Epithelial cell of prostate (primary cell): ENCODE measurements at regions not wholly inside any gene's neighbourhood (a gene's known extent, or its start where the extent isn't known, plus 50 kb on each side); places are given as distances from the start of the nearest gene placed in this dataset.

Experiments
- DNase-seq: peaks from one replicate; pipeline ENCODE4 v3.0.0-alpha.2; 2011; ENCODE audit warnings: low read depth, low spot score
- H3K27ac ChIP-seq: fragments of 450-650 bp; 2 replicates; pipeline ENCODE4 v1.5.1; 2017; ENCODE audit warnings: mild to moderate bottlenecking

- no peak for DNase-seq
- H3K27ac ChIP-seq = no peak overlapping the region
Observed at GRCh38 chr7:37504801-37505200, 56.1 kb upstream of the ELMO1 start.

DNA sequence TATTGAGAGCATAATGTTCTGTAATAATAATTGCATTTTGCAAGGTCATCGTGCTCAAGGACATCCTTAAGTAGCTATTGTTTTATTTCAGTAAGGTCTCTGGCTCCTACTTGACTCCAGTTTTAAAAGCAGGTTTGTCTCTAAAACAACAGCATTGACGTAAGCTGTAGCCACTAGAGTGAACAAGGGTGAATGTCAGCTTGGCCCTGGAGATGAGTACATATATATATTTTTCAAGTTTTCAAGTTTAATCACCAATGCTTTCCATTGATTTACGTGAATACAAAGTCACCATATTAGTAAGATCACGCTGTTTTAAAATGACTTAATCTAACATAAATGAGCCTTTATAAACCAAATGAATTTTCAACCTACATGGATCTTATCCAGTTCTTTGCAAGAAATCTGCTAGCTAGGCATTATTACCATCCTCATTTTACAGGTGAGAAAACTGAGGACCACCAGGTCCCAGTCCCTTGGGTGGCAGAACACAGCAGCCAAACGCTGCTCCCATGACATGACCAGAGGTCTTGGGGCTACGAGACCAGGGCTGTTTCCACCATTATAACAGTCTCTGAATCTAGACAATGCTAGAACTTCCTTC, 57.2 kb upstream of the ELMO1 start:
- H3K27ac ChIP-seq = no peak overlapping the region
- no peak for DNase-seq

DNA sequence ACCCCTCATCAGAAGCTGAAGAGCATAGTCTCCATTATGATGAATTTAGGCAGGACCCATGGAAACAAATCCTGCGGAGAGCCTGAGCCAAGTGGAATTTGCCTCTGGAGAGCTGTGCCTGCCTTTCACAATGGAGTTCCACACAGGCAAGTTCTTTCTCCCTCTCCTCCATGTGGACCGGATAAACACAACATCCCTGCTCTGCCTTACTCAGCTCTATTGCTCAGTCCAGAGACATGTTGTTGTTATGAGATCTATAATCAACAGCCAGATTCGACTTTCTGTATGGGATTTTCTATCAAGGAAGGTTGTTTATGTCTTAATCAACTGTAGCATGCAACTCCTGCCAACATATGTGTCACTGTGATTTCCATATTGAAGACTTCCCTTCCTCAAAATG, 59.5 kb upstream of the ELMO1 start:
- DNase-seq = no peak
- no peak overlapping the region for H3K27ac ChIP-seq

DNA sequence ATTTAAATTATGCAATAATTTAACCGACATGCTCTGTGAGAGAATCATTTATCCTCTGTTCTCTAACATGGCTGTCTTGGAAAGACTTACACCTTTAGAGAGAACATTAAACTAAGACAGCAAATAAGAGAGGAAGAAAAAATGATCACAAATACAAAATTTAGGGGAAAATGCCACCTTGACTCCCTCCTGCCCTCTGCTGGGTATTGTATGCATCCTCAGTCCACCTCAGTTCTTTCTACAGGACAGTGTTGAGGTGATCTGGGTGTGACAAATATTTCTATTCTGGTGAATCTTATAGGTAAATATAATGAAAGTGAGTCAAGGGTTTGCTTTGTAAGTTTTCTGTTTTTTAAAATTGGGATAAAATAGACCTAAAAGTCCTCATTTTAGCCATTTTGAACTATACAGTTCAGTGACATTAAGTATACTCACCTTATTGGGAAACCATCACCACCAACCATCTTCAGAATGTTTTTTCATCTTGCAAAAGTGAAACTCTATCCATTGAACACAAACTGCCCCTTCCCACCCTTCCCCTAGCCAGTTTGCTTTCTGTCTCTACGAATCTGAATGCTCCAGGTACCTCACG, 61.5 kb upstream of the ELMO1 start:
- H3K27ac ChIP-seq = no peak overlapping the region

DNA sequence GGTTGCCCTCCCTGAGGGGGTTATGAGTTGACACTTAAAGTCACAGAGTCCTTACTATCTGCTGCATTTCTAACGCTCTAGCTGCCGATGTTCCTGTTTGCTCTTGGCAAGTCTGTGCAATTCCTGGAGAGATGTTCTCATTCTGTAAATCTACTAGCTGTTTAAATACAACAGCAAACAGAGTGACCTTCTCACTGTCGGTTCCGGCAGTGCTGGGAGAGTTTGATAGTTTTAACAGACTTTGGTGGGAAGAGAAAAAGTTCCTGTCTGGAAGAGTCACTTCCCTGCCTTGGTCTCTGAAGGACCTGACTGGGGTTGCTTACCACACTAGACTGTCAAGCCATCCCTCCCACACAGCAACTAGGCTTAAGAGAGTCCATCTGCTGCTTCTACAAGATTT, 63.3 kb upstream of the ELMO1 start:
- no peak for DNase-seq
- no peak overlapping the region for H3K27ac ChIP-seq

More for the DNA sequence above, 61.5 kb upstream of the ELMO1 start:
- DNase-seq = no peak

GRCh38 chr7:37514497-37514896, 65.8 kb upstream of the ELMO1 start:
- no peak for DNase-seq
- no peak overlapping the region for H3K27ac ChIP-seq

- no peak for DNase-seq
- no peak overlapping the region for H3K27ac ChIP-seq
Observed at GRCh38 chr7:37516664-37517063, 68.0 kb upstream of the ELMO1 start.

GRCh38 chr7:37518266-37518665, 69.6 kb upstream of the ELMO1 start:
- no peak for DNase-seq
- no peak overlapping the region for H3K27ac ChIP-seq

GRCh38 chr7:37524056-37524455, 75.4 kb upstream of the ELMO1 start:
- H3K27ac ChIP-seq = peak overlapping the region; percentile 29
- DNase-seq = peak; percentile 8

GRCh38 chr7:37524797-37525196, 76.1 kb upstream of the ELMO1 start:
- no peak for DNase-seq
- H3K27ac ChIP-seq = no peak overlapping the region

- DNase-seq = no peak
- H3K27ac ChIP-seq = no peak overlapping the region
Observed at GRCh38 chr7:37526623-37527022, 78.0 kb upstream of the ELMO1 start.

GRCh38 chr7:37527109-37527508, 78.4 kb upstream of the ELMO1 start:
- DNase-seq = no peak
- no peak overlapping the region for H3K27ac ChIP-seq

GRCh38 chr7:37531225-37531624, 82.6 kb upstream of the ELMO1 start:
- DNase-seq = no peak
- no peak overlapping the region for H3K27ac ChIP-seq

DNA sequence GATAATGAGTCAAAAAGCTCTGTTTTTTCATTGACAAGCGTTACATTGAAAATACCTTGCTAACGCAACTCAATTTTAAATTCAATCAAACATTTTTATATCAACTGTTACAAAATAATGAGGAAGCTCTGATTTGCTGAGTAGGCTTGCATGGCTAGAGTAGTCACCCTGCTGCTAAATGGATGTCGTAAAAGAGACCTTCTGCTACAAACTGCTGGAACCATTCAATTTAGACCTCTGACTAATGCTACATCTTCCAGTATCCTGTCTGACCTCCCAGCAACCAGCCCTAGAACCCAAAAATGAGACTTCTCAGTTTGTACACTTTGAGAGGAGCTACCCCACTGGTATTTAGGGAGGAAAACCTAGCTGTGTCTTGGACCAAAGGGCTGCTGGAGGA, 84.0 kb upstream of the ELMO1 start:
- no peak overlapping the region for H3K27ac ChIP-seq
- DNase-seq = no peak

DNA sequence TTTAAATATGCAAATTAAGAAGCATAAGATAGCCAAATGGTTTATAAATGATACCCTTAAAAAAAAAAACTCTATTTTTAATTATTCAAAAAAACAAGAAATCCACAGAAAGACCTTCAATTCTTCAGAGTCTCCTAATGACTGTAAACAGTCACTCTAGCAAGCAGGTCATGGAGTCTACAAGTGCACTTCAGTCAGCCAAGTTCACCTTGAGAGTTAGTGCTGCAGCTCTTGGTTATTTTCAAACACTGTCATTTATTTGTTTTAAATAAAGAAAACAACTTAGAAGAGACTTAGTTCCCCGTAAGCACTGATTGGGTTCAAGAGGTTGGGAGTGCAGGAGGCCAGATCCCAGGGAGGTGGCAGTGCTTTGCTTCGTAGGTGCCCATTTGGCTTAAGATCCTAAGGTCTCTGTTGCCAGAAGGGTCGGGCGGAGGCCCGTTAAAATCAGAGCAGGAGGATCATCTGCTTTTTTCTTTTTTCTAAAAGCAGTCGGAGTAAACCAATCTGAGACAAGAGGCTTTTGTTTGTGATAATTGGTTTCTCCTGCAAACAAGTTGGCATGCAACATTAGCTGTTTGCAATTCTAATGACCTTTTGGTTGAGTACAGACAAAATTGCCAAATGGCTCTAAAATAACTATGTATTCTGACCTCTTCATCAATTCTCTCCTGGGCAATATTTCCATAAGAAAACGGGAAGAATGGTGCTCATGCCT, 86.4 kb upstream of the ELMO1 start:
- DNase-seq = no peak
- no peak overlapping the region for H3K27ac ChIP-seq

DNA sequence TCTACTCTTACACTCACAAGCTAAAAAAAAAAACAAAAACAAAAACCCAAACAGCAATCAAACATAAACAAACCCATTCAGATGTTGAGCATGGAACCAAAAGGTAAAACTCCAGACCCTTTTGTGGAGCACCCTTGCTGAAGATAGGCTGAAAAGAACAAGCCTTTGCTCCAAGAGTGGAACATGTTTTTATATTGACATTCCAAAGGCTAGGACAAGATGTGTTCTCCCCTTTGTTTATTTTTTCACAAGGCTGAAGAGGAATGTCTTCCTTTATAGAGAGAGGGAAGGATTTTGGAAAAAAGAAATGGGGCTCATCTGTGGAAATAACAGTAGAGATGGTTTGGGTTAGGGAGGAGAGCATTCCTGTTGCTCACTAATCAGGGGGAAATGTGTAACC, 87.2 kb upstream of the ELMO1 start:
- DNase-seq = no peak
- no peak overlapping the region for H3K27ac ChIP-seq

DNA sequence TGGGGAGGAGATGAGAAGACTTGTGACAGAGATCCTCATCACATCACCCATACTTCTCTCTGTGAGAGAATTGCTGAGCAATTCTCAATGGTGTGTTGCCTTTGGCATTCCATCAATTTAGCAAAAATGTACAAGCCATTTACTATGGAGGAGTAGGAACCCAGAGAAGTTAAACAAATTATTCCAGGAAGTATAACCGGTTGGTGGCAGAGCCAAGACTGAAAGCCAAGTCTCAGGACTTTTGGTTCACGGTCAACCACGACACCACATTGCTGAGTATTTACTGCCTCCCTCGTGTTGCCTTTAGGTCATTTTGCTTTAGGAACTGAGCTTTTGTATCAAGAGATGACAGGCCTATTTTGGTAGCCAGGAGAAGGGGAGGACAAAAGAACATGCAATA, 88.0 kb upstream of the ELMO1 start:
- DNase-seq = no peak
- H3K27ac ChIP-seq = no peak overlapping the region

DNA sequence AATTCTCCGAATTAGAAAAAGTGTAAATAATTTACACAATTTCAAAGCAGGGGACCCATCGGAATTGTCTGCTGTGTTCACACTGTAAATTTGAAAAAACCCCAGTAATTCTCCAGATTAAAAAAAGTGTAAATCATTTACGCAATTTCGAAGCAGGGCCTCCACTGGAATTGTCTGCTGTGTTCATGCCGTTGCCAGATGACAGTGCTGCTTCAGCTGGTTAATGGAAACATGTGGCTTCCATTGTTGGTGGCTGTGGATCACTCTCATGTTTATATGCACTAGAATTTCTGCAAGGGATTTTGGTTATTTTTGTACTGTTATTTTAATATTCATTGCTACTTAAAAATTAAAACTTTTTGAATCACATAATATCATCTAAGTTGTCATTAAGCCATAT, 88.8 kb upstream of the ELMO1 start:
- no peak overlapping the region for H3K27ac ChIP-seq
- no peak for DNase-seq

DNA sequence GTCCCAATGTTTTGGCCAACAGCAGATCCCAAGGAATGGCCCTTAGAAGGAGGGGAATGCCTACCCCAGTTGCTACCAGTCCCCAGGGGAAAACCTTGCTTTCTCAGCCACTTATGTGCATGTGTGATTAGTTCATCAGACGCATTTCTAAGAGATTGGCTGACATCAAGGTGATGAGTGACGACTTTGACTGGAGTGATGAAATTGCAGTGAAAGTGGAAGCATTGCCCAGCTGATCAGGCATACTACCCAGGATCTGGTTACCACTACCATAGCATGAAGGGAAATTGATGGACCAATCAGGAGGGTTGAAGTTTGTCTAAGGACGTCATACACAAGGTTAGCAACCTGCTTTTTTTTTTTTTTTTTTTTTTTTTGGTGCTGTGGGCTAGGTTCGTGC, 90.3 kb upstream of the ELMO1 start:
- DNase-seq = no peak
- H3K27ac ChIP-seq = no peak overlapping the region

DNA sequence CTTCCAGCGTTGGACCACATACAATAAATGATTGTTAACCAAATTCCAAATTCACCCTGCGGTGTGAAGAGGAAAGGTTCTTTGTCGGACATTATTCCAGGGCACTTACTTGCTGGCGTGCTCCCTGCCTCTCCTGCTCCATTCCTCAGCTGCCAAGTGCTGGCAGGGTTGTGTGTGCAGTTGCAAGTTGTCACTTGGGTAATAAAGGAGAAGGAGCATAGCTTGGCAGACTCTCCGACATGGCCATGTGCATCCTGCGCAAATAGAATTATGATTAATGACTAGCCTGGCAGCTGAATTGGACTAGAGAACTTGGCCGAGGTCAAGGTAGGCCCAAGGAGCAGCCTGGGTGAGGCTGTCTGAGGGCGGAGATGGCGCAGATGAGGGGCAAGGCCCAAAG, 92.3 kb upstream of the ELMO1 start:
- H3K27ac ChIP-seq = no peak overlapping the region
- no peak for DNase-seq

GRCh38 chr7:37541810-37542443, 93.3 kb upstream of the ELMO1 start:
- no peak overlapping the region for H3K27ac ChIP-seq

More at GRCh38 chr7:37541810-37542443, 93.3 kb upstream of the ELMO1 start:
- DNase-seq = no peak
